ENCODE measurements at regions not wholly inside any gene's neighbourhood (a gene's known extent, or its start where the extent isn't known, plus 50 kb on each side); places are given as distances from the start of the nearest gene placed in this dataset.

GRCh38 chr9:88697764-88698432 lies 162.9 kb downstream of the NXNL2 start:
- TF ChIP-seq SPI1 (IDR thresholded peaks at IDR 0.05; ENCODE audit: low read depth, low read length) (no peak), TAF1 (IDR thresholded peaks at IDR 0.05; ENCODE audit: low read depth, low read length) (no peak), POLR2AphosphoS5 (IDR thresholded peaks at IDR 0.05; ENCODE audit: low read depth, low read length) (no peak), POU2F2 (IDR thresholded peaks at IDR 0.05; ENCODE audit: low read depth, low read length) (no peak), POLR2A (IDR thresholded peaks at IDR 0.05; ENCODE audit: low read depth, low read length) (no peak), PAX5 (IDR thresholded peaks at IDR 0.05; ENCODE audit: insufficient read depth, low read length, severe bottlenecking) (no peak)
- FAIRE-seq (no peak), DNase-seq (ENCODE audit: insufficient read length, low spot score) (no peak)

GRCh38 chr9:88702985-88703384 lies 168.0 kb downstream of the NXNL2 start:
- DNase-seq (ENCODE audit: insufficient read length, low spot score) = no peak
- TF ChIP-seq POU2F2 (IDR thresholded peaks at IDR 0.05; ENCODE audit: low read depth, low read length) (no peak), PAX5 (IDR thresholded peaks at IDR 0.05; ENCODE audit: insufficient read depth, low read length, severe bottlenecking) (no peak), POLR2AphosphoS5 (IDR thresholded peaks at IDR 0.05; ENCODE audit: low read depth, low read length) (no peak), POLR2A (IDR thresholded peaks at IDR 0.05; ENCODE audit: low read depth, low read length) (no peak), SPI1 (IDR thresholded peaks at IDR 0.05; ENCODE audit: low read depth, low read length) (no peak), TAF1 (IDR thresholded peaks at IDR 0.05; ENCODE audit: low read depth, low read length) (no peak)
- no peak for FAIRE-seq

- DNase-seq (ENCODE audit: insufficient read length, low spot score) (no peak), FAIRE-seq (no peak)
- TF ChIP-seq POU2F2 (IDR thresholded peaks at IDR 0.05; ENCODE audit: low read depth, low read length) (no peak), PAX5 (IDR thresholded peaks at IDR 0.05; ENCODE audit: insufficient read depth, low read length, severe bottlenecking) (no peak), POLR2AphosphoS5 (IDR thresholded peaks at IDR 0.05; ENCODE audit: low read depth, low read length) (no peak), SPI1 (IDR thresholded peaks at IDR 0.05; ENCODE audit: low read depth, low read length) (no peak), TAF1 (IDR thresholded peaks at IDR 0.05; ENCODE audit: low read depth, low read length) (no peak), POLR2A (IDR thresholded peaks at IDR 0.05; ENCODE audit: low read depth, low read length) (no peak)
Observed at GRCh38 chr9:88706193-88707113, 171.5 kb downstream of the NXNL2 start.

GRCh38 chr9:88710449-88710848 lies 175.5 kb downstream of the NXNL2 start:
- DNase-seq (ENCODE audit: insufficient read length, low spot score) (no peak), FAIRE-seq (no peak)
- no peak for TF ChIP-seq TAF1 (IDR thresholded peaks at IDR 0.05; ENCODE audit: low read depth, low read length)
- TF ChIP-seq PAX5 (IDR thresholded peaks at IDR 0.05; ENCODE audit: insufficient read depth, low read length, severe bottlenecking) = no peak
- TF ChIP-seq SPI1 (IDR thresholded peaks at IDR 0.05; ENCODE audit: low read depth, low read length) = no peak
- TF ChIP-seq POLR2A (IDR thresholded peaks at IDR 0.05; ENCODE audit: low read depth, low read length) = no peak
- TF ChIP-seq POLR2AphosphoS5 (IDR thresholded peaks at IDR 0.05; ENCODE audit: low read depth, low read length) = no peak
- no peak for TF ChIP-seq POU2F2 (IDR thresholded peaks at IDR 0.05; ENCODE audit: low read depth, low read length)

- FAIRE-seq (no peak), DNase-seq (ENCODE audit: insufficient read length, low spot score) (no peak)
- TF ChIP-seq PAX5 (IDR thresholded peaks at IDR 0.05; ENCODE audit: insufficient read depth, low read length, severe bottlenecking) (no peak), TAF1 (IDR thresholded peaks at IDR 0.05; ENCODE audit: low read depth, low read length) (no peak), POLR2AphosphoS5 (IDR thresholded peaks at IDR 0.05; ENCODE audit: low read depth, low read length) (no peak)
Observed at GRCh38 chr9:88711719-88712118, 176.7 kb downstream of the NXNL2 start.

- TF ChIP-seq POLR2AphosphoS5 (IDR thresholded peaks at IDR 0.05; ENCODE audit: low read depth, low read length) (no peak), POLR2A (IDR thresholded peaks at IDR 0.05; ENCODE audit: low read depth, low read length) (no peak), SPI1 (IDR thresholded peaks at IDR 0.05; ENCODE audit: low read depth, low read length) (no peak), PAX5 (IDR thresholded peaks at IDR 0.05; ENCODE audit: insufficient read depth, low read length, severe bottlenecking) (no peak), TAF1 (IDR thresholded peaks at IDR 0.05; ENCODE audit: low read depth, low read length) (no peak), POU2F2 (IDR thresholded peaks at IDR 0.05; ENCODE audit: low read depth, low read length) (no peak)
- FAIRE-seq = no peak
- DNase-seq (ENCODE audit: insufficient read length, low spot score) = no peak
Observed at GRCh38 chr9:88712484-88712883, 177.5 kb downstream of the NXNL2 start.

GRCh38 chr9:88713010-88713409 lies 178.0 kb downstream of the NXNL2 start:
- TF ChIP-seq SPI1 (IDR thresholded peaks at IDR 0.05; ENCODE audit: low read depth, low read length) (no peak), POU2F2 (IDR thresholded peaks at IDR 0.05; ENCODE audit: low read depth, low read length) (no peak), POLR2AphosphoS5 (IDR thresholded peaks at IDR 0.05; ENCODE audit: low read depth, low read length) (no peak), POLR2A (IDR thresholded peaks at IDR 0.05; ENCODE audit: low read depth, low read length) (no peak), TAF1 (IDR thresholded peaks at IDR 0.05; ENCODE audit: low read depth, low read length) (no peak), PAX5 (IDR thresholded peaks at IDR 0.05; ENCODE audit: insufficient read depth, low read length, severe bottlenecking) (no peak)
- FAIRE-seq = no peak

GRCh38 chr9:88716596-88717290 lies 181.8 kb downstream of the NXNL2 start:
- TF ChIP-seq POLR2A (IDR thresholded peaks at IDR 0.05; ENCODE audit: low read depth, low read length) (no peak), POLR2AphosphoS5 (IDR thresholded peaks at IDR 0.05; ENCODE audit: low read depth, low read length) (no peak), SPI1 (IDR thresholded peaks at IDR 0.05; ENCODE audit: low read depth, low read length) (no peak), TAF1 (IDR thresholded peaks at IDR 0.05; ENCODE audit: low read depth, low read length) (no peak), PAX5 (IDR thresholded peaks at IDR 0.05; ENCODE audit: insufficient read depth, low read length, severe bottlenecking) (no peak), POU2F2 (IDR thresholded peaks at IDR 0.05; ENCODE audit: low read depth, low read length) (no peak)
- no peak for DNase-seq (ENCODE audit: insufficient read length, low spot score)
- FAIRE-seq = no peak

More at GRCh38 chr9:88713010-88713409, 178.0 kb downstream of the NXNL2 start:
- DNase-seq (ENCODE audit: insufficient read length, low spot score) = no peak

GRCh38 chr9:88721025-88721424 lies 186.0 kb downstream of the NXNL2 start:
- FAIRE-seq (no peak), DNase-seq (ENCODE audit: insufficient read length, low spot score) (no peak)
- no peak for TF ChIP-seq POLR2AphosphoS5 (IDR thresholded peaks at IDR 0.05; ENCODE audit: low read depth, low read length)
- TF ChIP-seq POU2F2 (IDR thresholded peaks at IDR 0.05; ENCODE audit: low read depth, low read length) = no peak
- no peak for TF ChIP-seq SPI1 (IDR thresholded peaks at IDR 0.05; ENCODE audit: low read depth, low read length)
- TF ChIP-seq PAX5 (IDR thresholded peaks at IDR 0.05; ENCODE audit: insufficient read depth, low read length, severe bottlenecking) = no peak
- TF ChIP-seq TAF1 (IDR thresholded peaks at IDR 0.05; ENCODE audit: low read depth, low read length) = no peak
- no peak for TF ChIP-seq POLR2A (IDR thresholded peaks at IDR 0.05; ENCODE audit: low read depth, low read length)

All from GM12891 (cell line).